CD4-positive, alpha-beta T cell (primary cell): ENCODE measurements at regions not wholly inside any gene's neighbourhood (a gene's known extent, or its start where the extent isn't known, plus 50 kb on each side); places are given as distances from the start of the nearest gene placed in this dataset.

ENCODE experiments used
- ATAC-seq: fragments of 200-7000 bp; cut with Tn5 transposase; one replicate; pipeline ENCODE4 v1.10.0; 2022; ENCODE audit warnings: mild to moderate bottlenecking; ENCODE audit not compliant: poor library complexity
- CTCF ChIA-PET: fragments of 350-600 bp; sonication (Branson Sonifier 250); formaldehyde crosslinking; loops from one replicate; lab custom pipeline; 2021; ENCODE audit warnings: antibody characterized with exemption, inconsistent platforms; lab: Charles Lee
- POLR2A ChIA-PET: fragments of 350-600 bp; sonication (Branson Sonifier 250); formaldehyde crosslinking; loops from one replicate; lab custom pipeline; 2021; ENCODE audit warnings: antibody characterized with exemption, inconsistent platforms; lab: Charles Lee
- DNase-seq, 14 experiments: peaks; one replicate each; pipeline ENCODE4 v3.0.0-alpha.2; 2013 to 2020; ENCODE audit warnings: mixed read lengths in 2 of 14
- H3K27ac ChIP-seq, 2 donors: one replicate each; pipeline versions ENCODE4 v1.5.1 to v1.7.0; 2013; ENCODE audit warnings: low read length in 2 of 2, low read depth in 1 of 2, mild to moderate bottlenecking in 1 of 2
- H3K27me3 ChIP-seq, 2 experiments: 1 replicate in 1 of 2; 2 replicates in 1 of 2; pipeline versions ENCODE4 v1.6.1 to v1.7.0; 2013; ENCODE audit warnings: low read length in 2 of 2, control low read depth in 1 of 2, mild to moderate bottlenecking in 1 of 2, moderate library complexity in 1 of 2; ENCODE audit not compliant: insufficient read depth in 2 of 2, control insufficient read depth in 1 of 2
- H3K36me3 ChIP-seq: one replicate; pipeline ENCODE4 v1.6.1; 2013; ENCODE audit warnings: low read length, control low read depth; ENCODE audit not compliant: insufficient read depth
- H3K4me1 ChIP-seq: one replicate; pipeline ENCODE4 v1.6.1; 2013; ENCODE audit warnings: low read length, control low read depth; ENCODE audit not compliant: insufficient read depth
- H3K4me3 ChIP-seq: one replicate; pipeline ENCODE4 v1.5.1; 2013; ENCODE audit warnings: mild to moderate bottlenecking, low read length, moderate library complexity
- H3K9me3 ChIP-seq, 2 experiments: 1 replicate in 1 of 2; 2 replicates in 1 of 2; pipeline versions ENCODE4 v1.6.1 to v1.7.0; 2013; ENCODE audit warnings: low read length in 2 of 2, mild to moderate bottlenecking in 2 of 2, control low read depth in 1 of 2, moderate library complexity in 1 of 2; ENCODE audit not compliant: control insufficient read depth in 1 of 2, insufficient read depth in 1 of 2
- H3K27ac Mint-ChIP-seq: one replicate; pipeline ENCODE4 v1.8.0; 2020; ENCODE audit warnings: mixed read lengths
- H3K27me3 Mint-ChIP-seq: one replicate; pipeline ENCODE4 v1.8.0; 2021; ENCODE audit warnings: mixed read lengths
- H3K36me3 Mint-ChIP-seq: one replicate; pipeline ENCODE4 v1.8.0; 2021; ENCODE audit warnings: low read depth, mixed read lengths
- H3K4me1 Mint-ChIP-seq: one replicate; pipeline ENCODE4 v1.8.0; 2021; ENCODE audit warnings: low read depth, mixed read lengths
- H3K4me3 Mint-ChIP-seq: one replicate; pipeline ENCODE4 v1.8.0; 2020; ENCODE audit warnings: mild to moderate bottlenecking, mixed read lengths
- H3K9me3 Mint-ChIP-seq: one replicate; pipeline ENCODE4 v1.8.0; 2020; ENCODE audit warnings: mixed read lengths
- intact Hi-C, 2 experiments: fragments of 100-400 bp; cut with DNase I in 1 of 2; cut with micrococcal nuclease in 1 of 2; formaldehyde crosslinking; loops; one replicate each; pipeline versions ENCODE4 v1.15.1 to v1.9.0; 2023 to 2025; cut with DNase I, micrococcal nuclease
- TF ChIP-seq, protein P1 (sequence below): fragments of 200-600 bp; IDR thresholded peaks from one replicate; pipeline ENCODE4 v1.8.0; 2022; ENCODE audit warnings: antibody characterized with exemption, mild to moderate bottlenecking

DNA sequence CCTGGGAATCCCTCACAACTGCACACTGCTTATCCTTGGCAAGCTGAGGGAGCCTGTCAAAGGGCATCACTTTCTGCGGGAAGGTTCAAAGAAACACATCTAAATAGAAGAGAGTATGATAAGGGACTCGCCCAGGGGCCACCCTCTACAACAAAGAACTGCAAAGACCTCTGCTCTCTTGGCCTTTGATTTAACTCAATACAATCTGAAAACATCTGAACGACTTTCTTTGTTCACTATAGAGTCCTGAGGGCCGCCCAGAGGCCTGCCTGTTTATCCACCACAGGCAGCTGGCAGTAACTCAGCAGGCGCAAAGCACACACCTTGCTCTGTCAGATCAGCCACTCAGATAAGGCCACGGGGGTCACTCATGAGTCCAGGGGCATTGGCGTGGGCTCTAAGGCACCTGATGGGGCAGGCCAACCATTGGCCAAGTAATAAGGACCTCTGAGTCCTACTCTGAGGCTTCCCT, 139.3 kb downstream of the UNC5CL start:
- Mint-ChIP-seq H3K27me3 (peaks cover 20% of the 10 kb centered on the region), H3K4me1 (no peaks in the 10 kb centered on the region), H3K36me3 (no peaks in the 10 kb centered on the region), H3K4me3 (no peak overlapping the region), H3K27ac (no peak overlapping the region), H3K9me3 (no peaks in the 10 kb centered on the region)
- ATAC-seq (no peak), DNase-seq (no peak)
- no peak overlapping the region for H3K27ac ChIP-seq
- ChIA-PET CTCF (no interaction called here), POLR2A (no interaction called here)
- H3K4me3 ChIP-seq, result no peak overlapping the region
- TF ChIP-seq, protein P1, sequence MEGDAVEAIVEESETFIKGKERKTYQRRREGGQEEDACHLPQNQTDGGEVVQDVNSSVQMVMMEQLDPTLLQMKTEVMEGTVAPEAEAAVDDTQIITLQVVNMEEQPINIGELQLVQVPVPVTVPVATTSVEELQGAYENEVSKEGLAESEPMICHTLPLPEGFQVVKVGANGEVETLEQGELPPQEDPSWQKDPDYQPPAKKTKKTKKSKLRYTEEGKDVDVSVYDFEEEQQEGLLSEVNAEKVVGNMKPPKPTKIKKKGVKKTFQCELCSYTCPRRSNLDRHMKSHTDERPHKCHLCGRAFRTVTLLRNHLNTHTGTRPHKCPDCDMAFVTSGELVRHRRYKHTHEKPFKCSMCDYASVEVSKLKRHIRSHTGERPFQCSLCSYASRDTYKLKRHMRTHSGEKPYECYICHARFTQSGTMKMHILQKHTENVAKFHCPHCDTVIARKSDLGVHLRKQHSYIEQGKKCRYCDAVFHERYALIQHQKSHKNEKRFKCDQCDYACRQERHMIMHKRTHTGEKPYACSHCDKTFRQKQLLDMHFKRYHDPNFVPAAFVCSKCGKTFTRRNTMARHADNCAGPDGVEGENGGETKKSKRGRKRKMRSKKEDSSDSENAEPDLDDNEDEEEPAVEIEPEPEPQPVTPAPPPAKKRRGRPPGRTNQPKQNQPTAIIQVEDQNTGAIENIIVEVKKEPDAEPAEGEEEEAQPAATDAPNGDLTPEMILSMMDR, result no peak
- H3K36me3 ChIP-seq, result no peaks in the 10 kb centered on the region
- peaks cover 0 to 3% of the 10 kb centered on the region in 2 experiments for H3K9me3 ChIP-seq
- intact Hi-C loops, result no loop called here
- H3K27me3 ChIP-seq, result peaks cover 3 to 11% of the 10 kb centered on the region in 2 experiments
- H3K4me1 ChIP-seq, result no peaks in the 10 kb centered on the region

DNA sequence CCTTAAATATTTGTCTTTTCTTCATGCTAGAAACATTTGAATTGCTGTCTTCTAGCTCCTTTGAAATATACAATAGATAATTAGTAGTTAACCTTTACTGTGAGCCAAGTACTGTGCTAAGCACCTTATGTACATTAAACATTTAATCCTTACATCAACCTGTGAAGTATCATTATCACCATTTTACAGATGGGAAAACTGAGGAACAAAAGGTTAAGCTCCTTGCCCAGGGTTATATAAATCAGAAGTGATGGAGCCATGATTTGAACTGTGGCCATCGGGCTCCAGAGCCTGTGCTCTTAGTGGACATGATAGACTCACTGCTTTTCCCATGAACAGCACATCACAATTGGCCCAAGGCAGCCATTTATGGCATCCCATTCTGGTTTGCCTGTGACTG, 140.9 kb downstream of the UNC5CL start:
- H3K4me3 Mint-ChIP-seq, result no peak overlapping the region
- H3K4me1 Mint-ChIP-seq, result no peaks in the 10 kb centered on the region
- H3K4me1 ChIP-seq, result no peaks in the 10 kb centered on the region
- ChIA-PET POLR2A (no interaction called here), CTCF (no interaction called here)
- H3K9me3 ChIP-seq, result peaks cover 0 to 3% of the 10 kb centered on the region in 2 experiments
- TF ChIP-seq, protein P1, result no peak
- no peaks in the 10 kb centered on the region for H3K36me3 Mint-ChIP-seq
- H3K4me3 ChIP-seq, result no peak overlapping the region
- peaks cover 3 to 11% of the 10 kb centered on the region in 2 experiments for H3K27me3 ChIP-seq
- peaks cover 18% of the 10 kb centered on the region for H3K27me3 Mint-ChIP-seq
- no peaks in the 10 kb centered on the region for H3K9me3 Mint-ChIP-seq
- H3K27ac Mint-ChIP-seq, result no peak overlapping the region
- intact Hi-C loops, result no loop called here
- DNase-seq, result no peak
- no peak for ATAC-seq
- no peak overlapping the region for H3K27ac ChIP-seq
- H3K36me3 ChIP-seq, result no peaks in the 10 kb centered on the region

DNA sequence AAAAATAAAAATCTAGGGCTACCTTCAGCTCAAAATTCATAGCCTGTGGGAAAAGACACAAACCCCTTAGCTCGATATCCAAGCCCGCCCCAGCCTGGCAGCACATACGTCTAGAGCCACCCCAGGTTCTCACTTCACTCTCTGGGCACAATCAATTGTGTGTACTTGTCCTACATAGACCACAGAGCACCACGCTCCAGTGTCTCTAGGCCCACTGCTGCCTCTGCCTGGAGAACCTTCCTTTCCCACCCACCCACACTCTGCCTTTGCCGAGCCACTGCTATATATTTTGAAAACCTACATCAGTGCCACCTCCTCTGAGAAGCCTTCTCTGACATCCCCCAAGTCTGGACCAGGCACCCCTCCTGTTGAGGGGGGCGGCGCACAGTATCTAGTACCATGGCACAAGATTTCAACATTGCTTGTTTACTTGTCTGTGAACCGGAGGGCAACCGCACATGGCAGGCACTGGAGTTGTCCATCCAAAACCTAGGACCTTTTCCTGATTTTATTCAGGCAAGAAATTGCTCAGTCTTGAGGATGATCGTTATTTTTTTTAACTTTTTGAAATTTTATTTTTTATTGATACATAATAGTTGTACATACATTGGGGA, 141.5 kb downstream of the UNC5CL start:
- Histone ChIP-seq H3K9me3 (peaks cover 0 to 3% of the 10 kb centered on the region in 2 experiments), H3K36me3 (no peaks in the 10 kb centered on the region), H3K27ac (no peak overlapping the region), H3K4me1 (no peaks in the 10 kb centered on the region), H3K4me3 (no peak overlapping the region), H3K27me3 (peaks cover 3 to 11% of the 10 kb centered on the region in 2 experiments)
- H3K36me3 Mint-ChIP-seq, result no peaks in the 10 kb centered on the region
- H3K4me3 Mint-ChIP-seq, result no peak overlapping the region
- H3K27ac Mint-ChIP-seq, result no peak overlapping the region
- intact Hi-C loops, result no loop called here
- no peaks in the 10 kb centered on the region for H3K4me1 Mint-ChIP-seq
- H3K9me3 Mint-ChIP-seq, result no peaks in the 10 kb centered on the region
- DNase-seq, result no peak
- POLR2A ChIA-PET, result no interaction called here
- peaks cover 16% of the 10 kb centered on the region for H3K27me3 Mint-ChIP-seq
- CTCF ChIA-PET, result no interaction called here
- TF ChIP-seq, protein P1, result no peak
- ATAC-seq, result no peak
